ENCODE measurements at regions not wholly inside any gene's neighbourhood (a gene's known extent, or its start where the extent isn't known, plus 50 kb on each side); places are given as distances from the start of the nearest gene placed in this dataset.
A peak's percentile ranks its signal among the peaks of the same experiment; 100 is the strongest.

DNA sequence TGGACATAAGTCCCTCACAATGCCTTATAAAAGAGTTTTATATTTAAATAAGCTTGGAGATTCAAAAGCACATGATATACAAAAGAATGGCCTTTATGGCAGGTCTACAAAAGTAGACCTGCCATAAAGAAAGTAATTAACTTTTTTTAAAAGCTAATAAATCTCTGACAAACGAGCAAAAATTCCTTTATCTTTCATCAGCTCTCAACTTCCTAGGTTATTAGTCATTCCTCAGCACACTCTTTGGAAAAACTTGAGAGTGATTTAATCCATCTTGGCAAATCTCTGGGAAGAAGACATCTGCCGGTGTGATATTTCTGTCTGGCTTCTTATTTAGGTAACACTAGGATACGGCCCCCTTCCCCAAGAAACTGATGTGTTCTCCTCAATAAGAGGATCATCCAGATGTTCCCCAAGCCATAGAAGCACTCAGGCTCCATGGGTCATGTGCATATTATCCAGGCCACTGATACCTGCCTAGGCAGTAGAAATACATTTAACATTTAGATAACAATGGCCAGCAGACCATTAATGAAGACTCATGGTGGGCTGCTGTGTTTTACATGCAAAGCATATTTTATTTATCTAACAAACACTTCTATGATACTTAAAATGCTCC is 372.7 kb downstream of the LIG4 start:
- no peak for DNase-seq (ENCODE audit: extremely low read depth in 1 of 11, low read depth in 9 of 11, low spot score in 4 of 11)

- no peak for DNase-seq (ENCODE audit: extremely low read depth in 1 of 11, low read depth in 9 of 11, low spot score in 4 of 11)
These were observed 376.7 kb downstream of the LIG4 start for GRCh38 chr13:107838588-107839161.

DNA sequence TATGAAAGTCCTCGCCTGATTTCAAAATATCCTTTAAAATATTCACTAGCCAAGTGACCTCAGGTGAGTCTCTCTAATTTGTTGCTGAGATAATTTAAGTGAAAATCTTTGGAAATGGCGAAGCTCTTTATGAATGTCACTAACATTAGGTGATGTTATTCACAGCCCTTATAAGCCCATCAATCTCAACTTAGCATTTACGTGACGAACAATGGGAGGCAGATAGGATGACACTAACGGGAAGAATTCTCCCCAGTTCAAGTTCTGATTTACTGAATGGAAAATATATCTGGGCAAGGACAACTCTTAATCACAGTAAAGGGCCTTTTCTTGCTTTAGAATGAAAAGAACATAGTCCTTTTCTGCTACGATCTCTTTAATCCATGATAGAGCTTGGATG is 378.7 kb downstream of the LIG4 start:
- no peak for DNase-seq (ENCODE audit: extremely low read depth in 1 of 11, low read depth in 9 of 11, low spot score in 4 of 11)

GRCh38 chr13:107835339-107836018 is 379.9 kb downstream of the LIG4 start:
- DNase-seq (ENCODE audit: extremely low read depth in 1 of 11, low read depth in 9 of 11, low spot score in 4 of 11) = no peak

GRCh38 chr13:107834717-107835116 is 380.6 kb downstream of the LIG4 start:
- no peak for DNase-seq (ENCODE audit: extremely low read depth in 1 of 11, low read depth in 9 of 11, low spot score in 4 of 11)

DNA sequence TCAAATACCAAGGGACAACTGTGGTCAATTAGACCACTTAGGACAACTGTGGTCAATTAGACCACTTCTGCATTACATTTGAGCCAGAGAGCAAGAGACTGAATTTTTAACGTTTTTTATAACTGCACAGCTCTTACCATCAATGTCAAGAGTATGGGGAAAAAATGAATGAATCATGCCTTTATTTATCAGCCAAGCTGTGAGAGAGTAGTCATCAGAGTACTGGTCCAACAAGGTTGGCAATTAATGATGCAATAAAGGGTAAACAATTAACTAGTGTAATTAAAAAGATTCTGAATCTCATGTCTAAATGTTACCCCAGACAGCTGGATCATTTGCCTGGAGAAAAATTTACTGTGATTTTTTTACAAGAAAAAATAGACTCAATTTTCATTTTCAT is 381.1 kb downstream of the LIG4 start:
- DNase-seq (ENCODE audit: extremely low read depth in 1 of 11, low read depth in 9 of 11, low spot score in 4 of 11) = no peak

- no peak for DNase-seq (ENCODE audit: extremely low read depth in 1 of 11, low read depth in 9 of 11, low spot score in 4 of 11)
These were observed 382.7 kb downstream of the LIG4 start for GRCh38 chr13:107832500-107833100.

GRCh38 chr13:107830804-107831203 is 384.5 kb downstream of the LIG4 start:
- DNase-seq (ENCODE audit: extremely low read depth in 1 of 11, low read depth in 9 of 11, low spot score in 4 of 11) = no peak

DNA sequence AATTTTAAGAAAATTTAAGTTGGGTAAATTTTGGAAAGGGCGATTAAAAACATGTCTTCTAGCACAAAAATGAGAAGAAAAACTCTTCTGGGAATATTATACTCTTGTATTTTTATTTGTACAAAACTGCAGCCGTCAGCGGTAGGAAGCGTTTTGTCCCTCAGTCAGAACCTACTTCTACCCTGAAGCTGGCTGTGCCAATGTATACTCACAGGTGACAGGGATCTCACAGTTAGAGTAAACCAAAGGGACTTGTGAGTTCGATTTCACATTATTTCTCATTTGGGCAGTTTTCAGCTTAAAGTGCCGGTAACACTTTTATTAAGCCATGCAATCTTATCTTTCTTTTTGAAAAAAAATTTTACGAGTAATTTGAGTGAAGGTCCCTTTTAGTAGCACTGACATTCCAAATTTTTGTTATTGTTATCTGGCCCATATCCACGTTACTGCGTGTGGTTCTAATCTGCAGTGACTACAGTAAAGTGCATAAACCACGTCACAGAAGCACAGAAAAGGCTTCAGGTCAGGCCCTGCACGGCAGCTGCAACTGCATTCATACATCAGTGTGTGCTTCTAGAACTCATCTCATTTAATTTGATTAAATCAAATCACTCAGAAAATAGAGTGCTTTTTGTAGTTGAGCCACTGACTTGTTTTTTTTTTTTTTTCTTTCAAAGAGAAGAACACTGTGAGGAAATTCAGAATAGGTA is 387.3 kb downstream of the LIG4 start:
- no peak for DNase-seq (ENCODE audit: extremely low read depth in 1 of 11, low read depth in 9 of 11, low spot score in 4 of 11)

- DNase-seq (ENCODE audit: extremely low read depth in 1 of 11, low read depth in 9 of 11, low spot score in 4 of 11) = peak in 4 of 11 donors; percentile 7 to 36 (median 19)
These were observed 390.7 kb downstream of the LIG4 start for GRCh38 chr13:107824635-107825034.

DNA sequence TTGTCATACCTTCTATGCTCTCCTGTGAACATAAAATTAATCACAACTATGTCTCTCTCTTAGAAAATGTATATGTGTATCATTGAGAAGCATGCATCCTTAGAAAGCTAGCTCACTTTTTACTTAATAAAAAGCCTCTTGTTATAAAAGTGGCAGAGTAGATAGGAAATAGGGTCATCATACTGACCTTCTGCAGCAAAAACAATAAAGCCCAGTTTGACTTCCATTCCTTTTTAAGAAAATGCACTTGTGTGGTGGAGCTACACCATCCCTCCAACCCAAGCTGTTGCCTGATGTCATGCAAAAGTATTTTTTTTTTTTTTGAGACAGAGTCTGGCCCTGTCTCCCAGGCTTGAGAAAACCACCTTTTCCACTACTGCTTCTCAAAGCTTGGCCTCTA is 393.3 kb downstream of the LIG4 start:
- no peak for DNase-seq (ENCODE audit: extremely low read depth in 1 of 11, low read depth in 9 of 11, low spot score in 4 of 11)

GRCh38 chr13:107821492-107821891 is 393.8 kb downstream of the LIG4 start:
- DNase-seq (ENCODE audit: extremely low read depth in 1 of 11, low read depth in 9 of 11, low spot score in 4 of 11) = no peak

GRCh38 chr13:107819071-107819470 is 396.3 kb downstream of the LIG4 start:
- DNase-seq (ENCODE audit: extremely low read depth in 1 of 11, low read depth in 9 of 11, low spot score in 4 of 11) = no peak

DNA sequence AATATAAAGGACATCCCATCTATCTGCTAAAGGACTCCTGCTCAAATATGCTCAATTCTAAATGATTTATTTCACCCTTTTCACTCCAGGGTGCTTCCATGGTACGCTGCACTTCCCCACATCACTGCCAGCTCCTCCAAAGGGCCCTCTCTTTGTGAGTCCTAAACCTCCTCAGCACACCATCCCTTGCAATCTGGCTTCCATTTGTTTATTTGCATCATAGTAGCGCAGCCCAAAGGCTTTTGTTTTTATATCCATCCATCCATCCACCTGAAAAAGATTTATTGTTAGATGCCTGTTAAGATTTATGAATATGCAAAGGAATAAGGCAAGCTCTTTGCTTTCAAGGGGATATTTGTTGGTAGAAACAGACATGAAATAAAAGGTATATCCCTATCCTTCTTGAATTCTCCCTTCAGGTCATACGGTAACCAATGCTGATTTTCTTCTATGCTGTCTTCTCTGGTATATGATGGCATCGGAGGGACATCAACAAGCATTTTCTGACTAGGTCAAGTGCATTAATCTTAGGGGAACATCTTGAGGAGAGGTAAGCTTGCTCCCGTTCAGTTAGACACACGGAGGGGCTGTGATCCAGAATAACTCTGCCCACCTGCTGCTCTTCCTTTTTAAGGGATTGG is 397.6 kb downstream of the LIG4 start:
- no peak for DNase-seq (ENCODE audit: extremely low read depth in 1 of 11, low read depth in 9 of 11, low spot score in 4 of 11)

GRCh38 chr13:107812014-107812412 is 403.3 kb downstream of the LIG4 start:
- no peak for DNase-seq (ENCODE audit: extremely low read depth in 1 of 11, low read depth in 9 of 11, low spot score in 4 of 11)

DNA sequence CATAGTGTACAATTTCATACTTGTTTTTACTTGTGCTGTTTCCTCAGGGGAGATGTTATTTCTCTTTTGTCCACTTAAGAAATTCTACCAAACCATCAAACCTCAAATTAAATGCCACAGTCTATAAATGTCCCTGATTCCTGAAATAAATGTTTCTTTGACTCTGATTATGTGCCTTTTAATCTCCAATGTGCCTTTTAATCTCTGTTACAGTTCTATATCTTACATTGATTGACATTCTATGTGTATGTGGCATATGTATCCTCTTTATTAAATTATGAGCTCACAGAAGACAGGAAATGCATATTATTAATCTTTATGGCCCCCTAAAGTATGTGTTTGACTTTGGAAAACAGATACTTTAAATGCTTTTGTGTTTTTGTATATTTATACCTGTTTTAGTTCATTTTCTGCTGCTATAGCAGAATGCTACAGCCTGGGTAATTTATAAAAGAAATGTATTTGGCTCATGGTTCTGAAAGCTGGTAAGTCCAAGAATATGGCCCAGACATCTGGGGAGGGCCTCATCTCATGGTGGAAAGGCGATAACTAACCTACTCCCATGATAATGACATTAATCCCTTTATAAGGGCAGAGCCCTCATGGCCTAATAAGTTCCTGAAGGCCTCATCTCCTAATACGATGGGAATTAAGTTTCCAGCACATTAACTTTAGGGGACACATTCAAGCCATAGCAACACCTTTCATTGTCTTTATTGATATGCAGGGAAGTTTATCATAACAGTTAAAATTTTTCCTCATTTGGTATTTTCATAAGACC is 403.9 kb downstream of the LIG4 start:
- DNase-seq (ENCODE audit: extremely low read depth in 1 of 11, low read depth in 9 of 11, low spot score in 4 of 11) = no peak

GRCh38 chr13:107809125-107809524 is 406.2 kb downstream of the LIG4 start:
- no peak for DNase-seq (ENCODE audit: extremely low read depth in 1 of 11, low read depth in 9 of 11, low spot score in 4 of 11)

- no peak for DNase-seq (ENCODE audit: extremely low read depth in 1 of 11, low read depth in 9 of 11, low spot score in 4 of 11)
These were observed 406.9 kb downstream of the LIG4 start for GRCh38 chr13:107808389-107808788.
